Esophagus (tissue), 2 donors: ENCODE measurements at regions not wholly inside any gene's neighbourhood (a gene's known extent, or its start where the extent isn't known, plus 50 kb on each side); places are given as distances from the start of the nearest gene placed in this dataset.

Experiments used
- H3K27ac ChIP-seq, 2 donors: one replicate each; pipeline ENCODE4 v1.5.1; 2013; ENCODE audit warnings: low read depth in 2 of 2, mild to moderate bottlenecking in 2 of 2, inconsistent platforms in 1 of 2, low read length in 1 of 2, moderate library complexity in 1 of 2
- H3K27me3 ChIP-seq, 2 donors: one replicate each; pipeline ENCODE4 v1.6.1; 2013; ENCODE audit warnings: low read length in 2 of 2, control low read depth in 1 of 2, mild to moderate bottlenecking in 1 of 2; ENCODE audit not compliant: insufficient read depth in 2 of 2, control insufficient read depth in 1 of 2
- H3K36me3 ChIP-seq, 2 donors: one replicate each; pipeline ENCODE4 v1.6.1; 2013; ENCODE audit warnings: low read length in 1 of 2; ENCODE audit not compliant: control insufficient read depth in 2 of 2, insufficient read depth in 2 of 2
- H3K4me1 ChIP-seq, 2 donors: one replicate each; pipeline ENCODE4 v1.6.1; 2013; ENCODE audit warnings: low read length in 1 of 2; ENCODE audit not compliant: control insufficient read depth in 2 of 2, insufficient read depth in 2 of 2
- H3K4me3 ChIP-seq, 2 donors: one replicate each; pipeline ENCODE4 v1.5.1; 2013; ENCODE audit warnings: low read length in 2 of 2, mild to moderate bottlenecking in 2 of 2, low read depth in 1 of 2, moderate library complexity in 1 of 2
- H3K9me3 ChIP-seq, 2 donors: one replicate each; pipeline ENCODE4 v1.6.1; 2013; ENCODE audit warnings: mild to moderate bottlenecking in 2 of 2, low read depth in 1 of 2, low read length in 1 of 2, moderate library complexity in 1 of 2; ENCODE audit not compliant: control insufficient read depth in 2 of 2, insufficient read depth in 1 of 2
- WGBS, 2 donors: extraction: QIAGEN DNeasy Blood & Tissue Kit; methylation state at CpG; one replicate each; pipeline ENCODE4 v1.1.7; 2013; 5-methylcytosine and 5-hydroxymethylcytosine counted together
- donor health status: healthy with polysubstance abuse.
- donor health status: Bipolar disorder and iron deficiency.

DNA sequence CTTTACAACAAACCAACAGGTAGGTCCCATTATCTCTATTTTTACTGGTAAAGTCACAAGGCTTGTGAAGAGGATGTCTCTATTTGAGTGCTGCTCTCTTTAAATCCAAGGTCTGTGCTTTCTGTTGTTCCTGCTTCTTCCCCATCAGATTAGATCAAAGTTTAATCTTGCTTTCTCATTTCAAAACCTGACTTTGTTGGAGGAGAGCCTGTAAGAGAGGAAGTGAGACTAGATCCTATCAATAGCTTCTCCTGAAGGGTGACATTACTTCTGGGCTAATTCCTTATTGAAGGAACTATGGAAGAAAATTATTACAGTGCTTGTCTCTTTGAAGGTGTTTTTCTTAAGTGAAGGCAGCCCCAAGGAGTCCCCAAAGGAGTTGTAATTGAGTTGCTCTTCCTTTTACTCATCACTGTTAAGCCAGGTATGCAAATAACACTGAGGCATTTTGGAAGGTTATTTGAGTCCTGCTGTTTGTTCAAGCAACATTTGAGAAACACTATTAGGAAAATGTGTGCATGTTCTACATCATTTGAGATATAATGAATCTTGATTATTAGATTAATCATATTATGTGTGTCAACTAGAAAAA, 146.2 kb upstream of the MBL2 start:
- Histone ChIP-seq H3K4me1 (no peaks in the 10 kb centered on the region), H3K27ac (no peak overlapping the region), H3K27me3 (no peaks in the 10 kb centered on the region), H3K36me3 (no peaks in the 10 kb centered on the region), H3K4me3 (no peak overlapping the region), H3K9me3 (no peaks in the 10 kb centered on the region)

DNA sequence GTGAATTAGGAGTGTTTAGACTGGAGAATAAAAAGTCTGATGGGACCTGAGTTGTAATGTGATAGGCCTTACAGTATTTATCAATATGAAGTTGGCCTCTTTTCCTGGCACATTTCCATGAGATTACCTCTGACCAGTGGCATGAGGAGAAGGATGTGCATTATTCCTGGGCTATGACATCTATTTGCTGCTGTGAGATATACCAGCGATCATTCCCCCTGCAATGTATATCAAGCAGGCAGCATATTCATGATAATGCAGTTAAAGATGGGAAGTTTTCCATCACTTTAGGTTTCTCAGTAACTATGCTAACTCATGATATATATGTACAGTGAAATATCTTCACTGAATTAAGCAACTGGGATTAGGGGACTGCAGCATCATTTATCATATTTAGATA, 142.8 kb upstream of the MBL2 start:
- no peak overlapping the region for H3K27ac ChIP-seq
- no peaks in the 10 kb centered on the region for H3K9me3 ChIP-seq
- H3K36me3 ChIP-seq, result no peaks in the 10 kb centered on the region
- no peaks in the 10 kb centered on the region for H3K4me1 ChIP-seq
- H3K4me3 ChIP-seq, result no peak overlapping the region
- WGBS, 2 donors, result 98% methylated on average over 1 of the region's 1 CpG
- no peaks in the 10 kb centered on the region for H3K27me3 ChIP-seq

DNA sequence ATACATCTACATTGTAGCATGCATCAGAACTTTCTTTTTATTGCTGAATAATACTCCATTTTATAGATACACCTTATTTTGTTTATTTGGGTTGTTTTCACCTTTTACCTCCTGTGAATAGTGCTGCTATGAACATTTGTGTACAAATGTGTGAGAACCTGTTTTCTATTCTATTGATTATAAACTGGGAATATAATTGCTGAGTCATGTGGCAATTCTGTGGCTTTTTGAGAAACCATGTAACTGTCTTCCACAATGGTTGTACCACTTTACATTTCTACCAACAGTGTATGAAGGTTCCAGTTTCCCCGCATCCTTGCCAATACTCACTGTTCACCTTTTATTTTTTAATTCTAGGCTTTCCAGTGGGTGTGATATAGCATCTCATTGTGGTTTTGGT, 138.6 kb upstream of the MBL2 start:
- 91 to 95% methylated on average over 1 of the region's 1 CpG for WGBS, 2 donors
- Histone ChIP-seq H3K27me3 (no peaks in the 10 kb centered on the region), H3K9me3 (no peaks in the 10 kb centered on the region), H3K36me3 (no peaks in the 10 kb centered on the region), H3K27ac (no peak overlapping the region), H3K4me1 (no peaks in the 10 kb centered on the region), H3K4me3 (no peak overlapping the region)

DNA sequence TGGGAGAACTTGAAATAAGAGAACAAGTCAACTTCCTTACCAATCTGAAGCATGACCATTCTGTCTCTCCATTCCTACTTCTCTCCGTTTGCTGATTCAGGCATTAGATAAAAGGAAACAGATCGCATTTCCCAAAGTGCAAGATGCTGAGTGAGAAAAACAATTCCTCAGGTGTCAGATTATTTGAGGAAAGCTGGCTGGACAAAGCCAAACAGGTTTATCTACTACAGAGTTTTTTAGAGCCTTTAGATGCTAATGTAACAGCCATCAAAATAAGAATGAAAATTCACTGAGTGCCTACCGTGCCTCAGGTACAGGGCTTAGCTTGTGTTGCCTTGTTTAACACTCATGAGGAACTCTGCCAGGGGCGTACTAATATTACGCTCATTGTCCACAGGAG, 135.9 kb upstream of the MBL2 start:
- Histone ChIP-seq H3K4me3 (no peak overlapping the region), H3K27me3 (no peaks in the 10 kb centered on the region), H3K4me1 (no peaks in the 10 kb centered on the region), H3K27ac (no peak overlapping the region), H3K36me3 (no peaks in the 10 kb centered on the region), H3K9me3 (no peaks in the 10 kb centered on the region)
- WGBS, 2 donors, result 46 to 59% methylated on average over 5 of the region's 5 CpGs

DNA sequence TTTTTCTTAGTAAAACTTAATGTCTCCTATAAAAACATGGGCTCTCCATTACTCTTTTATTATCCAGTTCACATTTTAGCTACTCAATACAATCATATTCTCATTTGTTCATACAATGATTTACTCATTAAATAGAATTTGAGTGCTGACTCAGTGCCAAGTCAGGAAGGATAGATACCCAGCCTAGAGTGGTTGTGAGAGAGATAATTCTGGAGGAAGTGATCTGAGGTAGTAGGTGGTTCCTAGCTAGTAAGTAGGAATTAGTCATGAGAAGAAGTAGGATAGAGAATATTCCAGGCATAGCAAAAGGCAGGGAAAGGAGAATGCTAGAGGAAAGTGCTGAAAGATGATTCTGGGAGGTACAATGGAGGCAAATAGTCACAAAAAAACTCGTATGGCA, 133.5 kb upstream of the MBL2 start:
- Histone ChIP-seq H3K9me3 (no peaks in the 10 kb centered on the region), H3K4me3 (no peak overlapping the region), H3K27me3 (no peaks in the 10 kb centered on the region), H3K4me1 (no peaks in the 10 kb centered on the region), H3K27ac (no peak overlapping the region), H3K36me3 (no peaks in the 10 kb centered on the region)
- 77 to 80% methylated on average over 1 of the region's 1 CpG for WGBS, 2 donors

DNA sequence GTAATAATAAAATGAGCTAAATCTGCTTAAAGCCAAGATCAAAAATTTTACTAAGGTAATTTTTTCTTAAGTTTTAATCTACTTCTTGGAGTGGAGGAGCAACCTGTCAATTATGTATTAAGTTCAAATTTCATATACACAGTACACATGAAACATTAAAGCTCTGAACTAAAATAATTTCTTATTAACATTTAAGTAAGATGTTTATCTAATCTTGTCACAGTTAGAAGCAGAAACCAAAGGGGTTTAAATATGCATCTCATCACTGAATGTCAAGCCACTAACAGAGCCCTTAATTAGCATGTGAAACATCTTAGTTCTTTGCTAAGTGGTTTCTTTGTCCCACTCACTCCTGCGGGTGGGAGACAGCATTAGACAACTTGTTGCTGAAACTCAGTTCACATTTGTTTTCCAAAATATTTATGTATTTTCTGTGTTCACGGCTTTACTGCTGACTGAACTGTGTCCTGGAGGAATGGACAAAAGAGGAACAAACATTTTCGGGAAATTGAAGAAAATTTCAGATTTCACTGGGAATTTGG, 130.9 kb upstream of the MBL2 start:
- no peak overlapping the region for H3K4me3 ChIP-seq
- no peaks in the 10 kb centered on the region for H3K9me3 ChIP-seq
- no peaks in the 10 kb centered on the region for H3K4me1 ChIP-seq
- no peaks in the 10 kb centered on the region for H3K36me3 ChIP-seq
- H3K27ac ChIP-seq, result no peak overlapping the region
- H3K27me3 ChIP-seq, result no peaks in the 10 kb centered on the region
- 47 to 74% methylated on average over 3 of the region's 3 CpGs for WGBS, 2 donors

DNA sequence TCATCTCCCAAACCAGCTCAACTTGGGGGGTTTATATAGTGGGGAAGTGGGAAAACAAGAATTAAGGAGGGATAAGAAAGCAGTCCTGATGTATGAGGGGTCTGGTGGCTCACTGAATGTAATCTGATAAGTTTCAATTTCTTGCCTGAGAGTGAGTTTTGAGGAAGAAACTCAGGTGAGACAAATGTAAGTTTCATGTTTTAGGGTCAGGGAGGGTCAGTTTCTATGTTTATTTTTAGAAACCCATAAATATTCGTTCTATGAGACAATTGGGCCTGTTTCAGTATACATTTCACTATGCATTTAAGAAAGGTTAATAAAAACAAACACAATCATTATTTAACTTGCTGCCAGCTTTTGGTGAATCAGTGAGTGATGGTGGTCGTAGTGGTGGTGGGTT, 128.0 kb upstream of the MBL2 start:
- no peaks in the 10 kb centered on the region for H3K36me3 ChIP-seq
- no peaks in the 10 kb centered on the region for H3K27me3 ChIP-seq
- H3K4me1 ChIP-seq, result no peaks in the 10 kb centered on the region
- 39 to 46% methylated on average over 2 of the region's 2 CpGs for WGBS, 2 donors
- no peak overlapping the region for H3K4me3 ChIP-seq
- no peaks in the 10 kb centered on the region for H3K9me3 ChIP-seq
- H3K27ac ChIP-seq, result no peak overlapping the region

DNA sequence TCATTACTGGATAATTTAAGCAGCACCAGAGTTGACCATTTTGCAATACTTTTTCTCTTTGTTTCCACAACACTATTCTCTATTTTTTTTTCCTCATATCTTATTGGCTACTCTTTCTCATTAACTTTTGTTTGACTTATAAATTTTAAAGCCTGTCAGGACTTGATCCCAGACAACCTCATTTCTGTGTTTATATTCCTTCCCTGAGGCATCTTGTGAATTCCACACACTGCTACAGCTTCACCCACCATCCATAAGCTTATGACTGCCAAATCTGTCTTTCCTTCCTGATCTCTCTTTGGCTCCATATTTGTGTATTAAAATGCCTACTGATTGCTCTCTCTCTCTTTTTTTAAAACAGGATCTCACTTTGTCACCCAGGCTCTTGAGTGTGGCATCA, 124.6 kb upstream of the MBL2 start:
- Histone ChIP-seq H3K27ac (no peak overlapping the region), H3K4me1 (no peaks in the 10 kb centered on the region), H3K36me3 (no peaks in the 10 kb centered on the region), H3K4me3 (no peak overlapping the region), H3K9me3 (no peaks in the 10 kb centered on the region), H3K27me3 (no peaks in the 10 kb centered on the region)

DNA sequence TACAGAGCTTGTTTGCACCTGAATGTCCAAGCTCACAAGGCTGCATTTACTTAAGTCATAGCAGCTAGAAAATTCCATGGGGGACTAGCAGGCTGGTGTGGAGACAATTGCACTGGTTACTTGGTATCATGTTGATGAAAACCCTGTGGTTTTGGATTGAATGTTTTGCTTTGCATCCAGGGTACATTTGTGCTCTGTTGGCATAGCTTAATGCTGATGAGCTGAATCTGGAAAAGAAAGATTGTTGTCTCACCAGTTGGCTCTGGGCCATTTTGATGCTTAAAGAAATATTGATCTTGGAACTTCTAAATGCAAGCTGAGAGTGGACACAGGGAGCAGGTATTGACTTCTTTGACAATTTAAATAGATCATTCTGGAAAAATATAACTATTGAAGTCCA, 122.5 kb upstream of the MBL2 start:
- no peak overlapping the region for H3K27ac ChIP-seq
- no peaks in the 10 kb centered on the region for H3K4me1 ChIP-seq
- no peaks in the 10 kb centered on the region for H3K27me3 ChIP-seq
- no peaks in the 10 kb centered on the region for H3K36me3 ChIP-seq
- no peaks in the 10 kb centered on the region for H3K9me3 ChIP-seq
- no peak overlapping the region for H3K4me3 ChIP-seq

DNA sequence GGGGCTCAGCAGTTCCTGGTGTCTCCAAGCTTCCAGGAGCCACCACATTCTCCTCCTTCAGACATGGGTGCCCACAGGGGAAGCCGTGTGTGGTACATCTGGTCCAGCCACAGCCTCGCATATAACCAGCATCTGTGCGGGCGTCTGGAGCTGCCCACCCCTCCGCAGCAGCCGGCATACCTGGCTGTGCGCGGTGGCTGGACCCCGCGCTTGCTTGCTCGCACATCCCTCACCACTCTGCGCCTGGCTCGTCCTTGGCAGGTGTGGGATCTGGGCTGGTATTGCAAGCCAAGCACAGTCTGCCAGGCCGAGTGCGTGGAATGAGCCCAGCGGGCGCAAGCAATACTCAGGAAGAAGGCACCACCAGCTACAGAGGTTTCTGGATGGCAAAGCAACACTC, 117.7 kb upstream of the MBL2 start:
- Histone ChIP-seq H3K4me1 (no peaks in the 10 kb centered on the region), H3K36me3 (no peaks in the 10 kb centered on the region), H3K9me3 (no peaks in the 10 kb centered on the region), H3K27me3 (no peaks in the 10 kb centered on the region), H3K4me3 (no peak overlapping the region), H3K27ac (no peak overlapping the region)
- WGBS, 2 donors, result 96 to 97% methylated on average over 17 of the region's 17 CpGs
